GM12878 (cell line): ENCODE measurements at regions not wholly inside any gene's neighbourhood (a gene's known extent, or its start where the extent isn't known, plus 50 kb on each side); places are given as distances from the start of the nearest gene placed in this dataset.

Experiments
- CEBPZ ChIP-seq: fragments of 150-350 bp; IDR thresholded peaks from 2 replicates; pipeline ENCODE4 v1.6.1; 2016; ENCODE audit warnings: low read depth, low read length
- CREM ChIP-seq: IDR thresholded peaks from 2 replicates; pipeline ENCODE4 v1.6.1; 2014; ENCODE audit warnings: antibody characterized with exemption, low read depth
- CTCF ChIP-seq, 3 experiments: IDR thresholded peaks in 2 of 3; conservative IDR thresholded peaks in 1 of 3; 2 replicates each; pipeline ENCODE4 v1.5.1; 2011; ENCODE audit warnings: low read depth in 3 of 3, low read length in 3 of 3, mild to moderate bottlenecking in 3 of 3, control low read depth in 2 of 3, moderate library complexity in 2 of 3, inconsistent platforms in 1 of 3, mixed read lengths in 1 of 3; ENCODE audit not compliant: control insufficient read depth in 2 of 3, insufficient read depth in 1 of 3; ENCODE audit errors: extremely low read depth in 1 of 3
- EP300 ChIP-seq, 2 experiments: fragments of 150-350 bp in 1 of 2; IDR thresholded peaks; 2 replicates each; pipeline ENCODE4 v1.6.1; 2011 to 2012; ENCODE audit warnings: low read depth in 2 of 2, low read length in 2 of 2, borderline replicate concordance in 1 of 2, improper control_type of control experiment in 1 of 2, inconsistent platforms in 1 of 2; ENCODE audit not compliant: control insufficient read depth in 1 of 2
- GABPA ChIP-seq: IDR thresholded peaks from 2 replicates; pipeline ENCODE4 v1.6.1; 2014; ENCODE audit warnings: antibody characterized with exemption, low read depth, mild to moderate bottlenecking, inconsistent platforms
- HDGF ChIP-seq: fragments of 450-650 bp; IDR thresholded peaks from 2 replicates; pipeline ENCODE4 v1.6.1; 2016; ENCODE audit warnings: antibody characterized with exemption
- MLLT1 ChIP-seq: fragments of 450-650 bp; IDR thresholded peaks from 2 replicates; pipeline ENCODE4 v1.6.1; 2016; ENCODE audit warnings: mild to moderate bottlenecking
- NBN ChIP-seq: fragments of 450-650 bp; IDR thresholded peaks from 2 replicates; pipeline ENCODE4 v1.6.1; 2016
- NR2C2 ChIP-seq: IDR thresholded peaks from 2 replicates; pipeline ENCODE4 v1.6.1; 2011; ENCODE audit warnings: borderline replicate concordance, low read depth; ENCODE audit not compliant: control insufficient read depth, insufficient read length
- RAD21 ChIP-seq: IDR thresholded peaks from 2 replicates; pipeline ENCODE4 v1.6.1; 2011; ENCODE audit warnings: mild to moderate bottlenecking, low read depth, low read length, moderate library complexity; ENCODE audit not compliant: insufficient read depth
- RELA ChIP-seq: fragments of 450-650 bp; IDR thresholded peaks from 2 replicates; pipeline ENCODE4 v1.8.0; 2014; ENCODE audit warnings: borderline replicate concordance; ENCODE audit not compliant: partially characterized antibody
- RUNX3 ChIP-seq: IDR thresholded peaks from 2 replicates; pipeline ENCODE4 v1.6.1; 2012; ENCODE audit warnings: low read length, inconsistent platforms
- SMARCA5 ChIP-seq: fragments of 450-650 bp; IDR thresholded peaks from 2 replicates; pipeline ENCODE4 v1.6.1; 2017; ENCODE audit warnings: mild to moderate bottlenecking
- SMC3 ChIP-seq: IDR thresholded peaks from 2 replicates; pipeline ENCODE4 v1.6.1; 2011; ENCODE audit warnings: low read length, improper control_type of control experiment, borderline replicate concordance
- TARDBP ChIP-seq: IDR thresholded peaks from 2 replicates; pipeline ENCODE4 v1.6.1; 2016; ENCODE audit warnings: borderline replicate concordance
- ZNF592 ChIP-seq: fragments of 450-650 bp; IDR thresholded peaks from 2 replicates; pipeline ENCODE4 v1.6.1; 2017; ENCODE audit warnings: mild to moderate bottlenecking, moderate library complexity

- no peak for TF ChIP-seq EP300 (IDR thresholded peaks at IDR 0.05; ENCODE audit: borderline replicate concordance in 1 of 2, control insufficient read depth in 1 of 2, low read depth in 2 of 2, low read length in 2 of 2)
- TF ChIP-seq RAD21: peak; percentile 87
- no peak for TF ChIP-seq SMARCA5
- TF ChIP-seq ZNF592: no peak
- 0 out of 2 replicates have a peak, but pooled peaks have one; percentile 29 for TF ChIP-seq MLLT1
- TF ChIP-seq CTCF (IDR thresholded peaks at IDR 0.05 in 2 of 3, conservative IDR thresholded peaks at IDR 0.05 in 1 of 3; ENCODE audit: control insufficient read depth in 2 of 3, extremely low read depth in 1 of 3, insufficient read depth in 1 of 3, low read depth in 3 of 3, low read length in 3 of 3): peak; percentile 68 to 86 (median 79)
- TF ChIP-seq CREM: 0 out of 2 replicates have a peak, but pooled peaks have one; percentile 20
- TF ChIP-seq TARDBP: no peak
- no peak for TF ChIP-seq RELA
- peak; percentile 87; the same call in 1 of the 2 replicates for TF ChIP-seq SMC3
- no peak for TF ChIP-seq HDGF
- peak; percentile 68 for TF ChIP-seq NBN
- TF ChIP-seq RUNX3: 0 out of 2 replicates have a peak, but pooled peaks have one; percentile 12
- TF ChIP-seq GABPA: no peak
- TF ChIP-seq CEBPZ: no peak
- no peak for TF ChIP-seq NR2C2
Observed at GRCh38 chr12:91811481-91812287, 334.0 kb downstream of the BTG1 start (continued).
